ENCODE measurements at regions not wholly inside any gene's neighbourhood (a gene's known extent, or its start where the extent isn't known, plus 50 kb on each side); places are given as distances from the start of the nearest gene placed in this dataset.

- no peak overlapping the region for H3K4me3 ChIP-seq
- H3K9me3 ChIP-seq = no peaks in the 10 kb centered on the region
- DNase-seq = no peak
- no peaks in the 10 kb centered on the region for H3K36me3 ChIP-seq
- intact Hi-C loops (cut with DNase I; ENCODE audit: low total_unique reads) = no loop called here
- H3K4me1 ChIP-seq = no peaks in the 10 kb centered on the region
- no peak for TF ChIP-seq CTCF (IDR thresholded peaks at IDR 0.05)
- no peaks in the 10 kb centered on the region for H3K27me3 ChIP-seq
- no peak overlapping the region for H3K27ac ChIP-seq
Observed at GRCh38 chr18:28801876-28802275, 624.9 kb upstream of the CDH2 start.

- Histone ChIP-seq H3K4me1 (no peaks in the 10 kb centered on the region), H3K9me3 (no peaks in the 10 kb centered on the region), H3K36me3 (no peaks in the 10 kb centered on the region), H3K27ac (no peak overlapping the region), H3K27me3 (no peaks in the 10 kb centered on the region), H3K4me3 (no peak overlapping the region)
- intact Hi-C loops (cut with DNase I; ENCODE audit: low total_unique reads) = loop anchor here (1.0 kb wide), 1 partner anchor 27 kb away; no protein-coding TSS in a partner anchor
- no peak for DNase-seq
- TF ChIP-seq CTCF (IDR thresholded peaks at IDR 0.05) = no peak
Observed at GRCh38 chr18:28794459-28795245, 617.7 kb upstream of the CDH2 start.

GRCh38 chr18:28793901-28794300, 617.0 kb upstream of the CDH2 start:
- H3K36me3 ChIP-seq = no peaks in the 10 kb centered on the region
- no peak for TF ChIP-seq CTCF (IDR thresholded peaks at IDR 0.05)
- DNase-seq = no peak
- intact Hi-C loops (cut with DNase I; ENCODE audit: low total_unique reads) = loop anchor here (1.0 kb wide), 1 partner anchor 27 kb away; no protein-coding TSS in a partner anchor
- H3K27me3 ChIP-seq = no peaks in the 10 kb centered on the region
- H3K27ac ChIP-seq = no peak overlapping the region
- no peak overlapping the region for H3K4me3 ChIP-seq
- no peaks in the 10 kb centered on the region for H3K9me3 ChIP-seq
- H3K4me1 ChIP-seq = no peaks in the 10 kb centered on the region

GRCh38 chr18:28792404-28793086, 615.6 kb upstream of the CDH2 start:
- Histone ChIP-seq H3K27me3 (no peaks in the 10 kb centered on the region), H3K4me3 (no peak overlapping the region), H3K4me1 (no peaks in the 10 kb centered on the region), H3K36me3 (no peaks in the 10 kb centered on the region), H3K27ac (no peak overlapping the region), H3K9me3 (no peaks in the 10 kb centered on the region)
- TF ChIP-seq CTCF (IDR thresholded peaks at IDR 0.05) = no peak
- intact Hi-C loops (cut with DNase I; ENCODE audit: low total_unique reads) = no loop called here
- no peak for DNase-seq

GRCh38 chr18:28791101-28791500, 614.2 kb upstream of the CDH2 start:
- DNase-seq = no peak
- no peak for TF ChIP-seq CTCF (IDR thresholded peaks at IDR 0.05)
- Histone ChIP-seq H3K27ac (no peak overlapping the region), H3K4me3 (no peak overlapping the region), H3K4me1 (no peaks in the 10 kb centered on the region), H3K9me3 (no peaks in the 10 kb centered on the region), H3K36me3 (no peaks in the 10 kb centered on the region), H3K27me3 (no peaks in the 10 kb centered on the region)
- intact Hi-C loops (cut with DNase I; ENCODE audit: low total_unique reads) = no loop called here

Measured in tibial artery (tissue), 4 donors.